IMR-90 (cell line): ENCODE measurements at regions not wholly inside any gene's neighbourhood (a gene's known extent, or its start where the extent isn't known, plus 50 kb on each side); places are given as distances from the start of the nearest gene placed in this dataset.

ENCODE experiments used
- ATAC-seq: fragments of 200-7000 bp; cut with Tn5 transposase; 2 replicates; pipeline ENCODE4 v1.9.1; 2020; ENCODE audit warnings: low read depth, mild to moderate bottlenecking, moderate library complexity
- BruUV-seq: library from RNA; stranded (reverse); fragments of 400-500 nt; replicated peaks from 2 replicates; lab custom pipeline; 2021; lab: Mats Ljungman, UMichigan
- CTCF ChIA-PET: fragments of 300-600 bp; formaldehyde crosslinking; extraction: SDS; loops from one replicate; lab custom pipeline; 2021; ENCODE audit warnings: antibody characterized with exemption; lab: Yijun Ruan, JAX
- POLR2A ChIA-PET: fragments of 300-600 bp; sonication (Branson Sonifier 250); formaldehyde crosslinking; loops from one replicate; lab custom pipeline; 2022; ENCODE audit warnings: antibody characterized with exemption; ENCODE audit not compliant: unreplicated experiment; lab: Charles Lee
- DNase-seq: peaks from one replicate; pipeline ENCODE4 v3.0.0; 2013
- H2AFZ ChIP-seq: replicated peaks from 2 replicates; pipeline ENCODE3; 2013; ENCODE audit warnings: low read length, mild to moderate bottlenecking; ENCODE audit not compliant: poor library complexity
- H2AK5ac ChIP-seq: 2 replicates; pipeline ENCODE4 v1.6.1; 2013; ENCODE audit warnings: low read depth, low read length, inconsistent platforms
- H2AK9ac ChIP-seq: replicated peaks from 2 replicates; pipeline ENCODE3; 2013; ENCODE audit warnings: mild to moderate bottlenecking, low read depth, low read length, moderate library complexity; ENCODE audit not compliant: poor library complexity
- H2BK120ac ChIP-seq: 2 replicates; pipeline ENCODE4 v1.6.1; 2013; ENCODE audit warnings: low read depth, low read length, inconsistent platforms
- H2BK15ac ChIP-seq: 3 replicates; pipeline ENCODE4 v1.6.1; 2013; ENCODE audit warnings: low read depth, low read length, inconsistent platforms
- H2BK20ac ChIP-seq: 2 replicates; pipeline ENCODE4 v1.6.1; 2013; ENCODE audit warnings: low read depth, mild to moderate bottlenecking, inconsistent platforms, low read length, moderate library complexity
- H2BK5ac ChIP-seq: 2 replicates; pipeline ENCODE4 v1.6.1; 2013; ENCODE audit warnings: mild to moderate bottlenecking, low read depth, low read length, inconsistent platforms; ENCODE audit not compliant: poor library complexity, severe bottlenecking
- H3K14ac ChIP-seq: replicated peaks from 2 replicates; pipeline ENCODE4 v1.6.1; 2013; ENCODE audit warnings: low read depth, low read length, inconsistent platforms
- H3K18ac ChIP-seq: 2 replicates; pipeline ENCODE4 v1.6.1; 2013; ENCODE audit warnings: low read depth, low read length, control low read depth
- H3K23ac ChIP-seq: 2 replicates; pipeline ENCODE4 v1.6.1; 2013; ENCODE audit warnings: low read depth, low read length, inconsistent platforms
- H3K27ac ChIP-seq: 2 replicates; pipeline ENCODE4 v1.5.1; 2013; ENCODE audit warnings: mild to moderate bottlenecking, control low read depth, low read length; ENCODE audit not compliant: insufficient read depth
- H3K27me3 ChIP-seq: 2 replicates; pipeline ENCODE4 v1.6.1; 2013; ENCODE audit warnings: low read length; ENCODE audit not compliant: control insufficient read depth, insufficient read depth
- H3K36me3 ChIP-seq: 2 replicates; pipeline ENCODE4 v1.6.1; 2013; ENCODE audit warnings: low read length, mixed read lengths; ENCODE audit not compliant: control insufficient read depth, insufficient read depth
- H3K4ac ChIP-seq: 2 replicates; pipeline ENCODE4 v1.6.1; 2013; ENCODE audit warnings: low read depth, low read length, inconsistent platforms
- H3K4me1 ChIP-seq: 2 replicates; pipeline ENCODE4 v1.6.1; 2013; ENCODE audit warnings: low read length, mixed read lengths; ENCODE audit not compliant: control insufficient read depth, insufficient read depth
- H3K4me2 ChIP-seq: 2 replicates; pipeline ENCODE4 v1.6.1; 2013; ENCODE audit warnings: low read depth, mild to moderate bottlenecking, control low read depth, low read length, moderate library complexity
- H3K4me3 ChIP-seq: 2 replicates; pipeline ENCODE4 v1.5.1; 2013; ENCODE audit warnings: low read depth, mild to moderate bottlenecking, control low read depth, low read length, moderate library complexity; ENCODE audit not compliant: insufficient read depth
- H3K56ac ChIP-seq: 2 replicates; pipeline ENCODE4 v1.6.1; 2013; ENCODE audit warnings: low read length, inconsistent platforms; ENCODE audit not compliant: insufficient read depth; ENCODE audit errors: extremely low read depth
- H3K79me1 ChIP-seq, 2 experiments: 2 replicates each; pipeline ENCODE4 v1.6.1; 2013; ENCODE audit warnings: low read length in 2 of 2, inconsistent platforms in 1 of 2, low read depth in 1 of 2
- H3K9ac ChIP-seq: 2 replicates; pipeline ENCODE4 v1.6.1; 2013; ENCODE audit warnings: low read depth, low read length, control low read depth
- H3K9me1 ChIP-seq: 2 replicates; pipeline ENCODE4 v1.6.1; 2013; ENCODE audit warnings: low read length, inconsistent platforms; ENCODE audit not compliant: insufficient read depth
- H3K9me3 ChIP-seq: 2 replicates; pipeline ENCODE4 v1.6.1; 2013; ENCODE audit warnings: low read length; ENCODE audit not compliant: control insufficient read depth, insufficient read depth
- H4K20me1 ChIP-seq: 2 replicates; pipeline ENCODE4 v1.6.1; 2013; ENCODE audit warnings: low read length, inconsistent platforms; ENCODE audit not compliant: insufficient read depth
- H4K5ac ChIP-seq: 2 replicates; pipeline ENCODE4 v1.6.1; 2013; ENCODE audit warnings: mild to moderate bottlenecking, low read depth, low read length, control low read depth
- H4K8ac ChIP-seq, 2 experiments: 2 replicates each; pipeline ENCODE4 v1.6.1; 2013; ENCODE audit warnings: low read depth in 2 of 2, low read length in 2 of 2, control low read depth in 1 of 2, inconsistent platforms in 1 of 2
- H4K91ac ChIP-seq: 2 replicates; pipeline ENCODE4 v1.6.1; 2013; ENCODE audit warnings: low read depth, low read length, inconsistent platforms; ENCODE audit not compliant: insufficient read depth
- FOS ChIP-seq: fragments of 150-350 bp; IDR thresholded peaks from 2 replicates; pipeline ENCODE4 v1.6.1; 2016; ENCODE audit warnings: low read depth, low read length
- MAZ ChIP-seq: IDR thresholded peaks from 2 replicates; pipeline ENCODE4 v1.6.1; 2012; ENCODE audit warnings: low read depth, mild to moderate bottlenecking, low read length, improper control_type of control experiment, moderate library complexity, borderline replicate concordance
- RAD21 ChIP-seq: IDR thresholded peaks from 2 replicates; pipeline ENCODE4 v1.6.1; 2012; ENCODE audit warnings: low read length, improper control_type of control experiment
- WGBS, 2 experiments: methylation state at CpG; one replicate each; pipeline versions ENCODE4 v1.1.5 to v1.1.7; 2013; ENCODE audit warnings: missing lambda C conversion rate in 2 of 2; ENCODE audit not compliant: insufficient read length in 1 of 2; ENCODE audit errors: extremely low coverage in 2 of 2; 5-methylcytosine and 5-hydroxymethylcytosine counted together
- dilution Hi-C: fragments of 300-500 bp; cut with HindIII; formaldehyde crosslinking; loops from one replicate; pipeline ENCODE4 v1.14.3; 2018; ENCODE audit warnings: low sequenced_read_pairs; ENCODE audit not compliant: unreplicated experiment
- in situ Hi-C: fragments of 300-500 bp; cut with MboI; formaldehyde crosslinking; loops from 3 replicates; pipeline ENCODE4 v1.14.3; 2019; ENCODE audit warnings: low sequenced_read_pairs, inconsistent platforms, mixed read lengths
- intact Hi-C: fragments of 100-400 bp; cut with micrococcal nuclease; formaldehyde crosslinking; loops from 2 replicates; pipeline ENCODE4 v1.10.0; 2022

GRCh38 chr9:120104771-120105170 is 475.2 kb downstream of the CDK5RAP2 start:
- Histone ChIP-seq H2BK20ac (no peak overlapping the region), H2BK15ac (no peak overlapping the region), H4K8ac (no peak overlapping the region), H3K18ac (no peak overlapping the region), H3K36me3 (no peaks in the 10 kb centered on the region), H3K4me2 (no peak overlapping the region), H2AFZ (no peak overlapping the region), H3K27me3 (no peaks in the 10 kb centered on the region), H3K27ac (no peak overlapping the region), H2BK5ac (no peak overlapping the region), H3K79me1 (no peaks in the 10 kb centered on the region), H2AK9ac (no peak overlapping the region), H2AK5ac (no peak overlapping the region), H4K20me1 (no peaks in the 10 kb centered on the region), H3K9me1 (no peaks in the 10 kb centered on the region), H3K14ac (no peak overlapping the region), H3K56ac (no peak overlapping the region), H3K4me1 (no peaks in the 10 kb centered on the region), H2BK120ac (no peak overlapping the region), H3K9ac (no peak overlapping the region), H3K23ac (no peak overlapping the region), H3K4me3 (no peak overlapping the region), H3K9me3 (no peaks in the 10 kb centered on the region; the same call in 1 of the 2 replicates), H3K4ac (no peak overlapping the region), H4K5ac (no peak overlapping the region), H4K91ac (no peak overlapping the region)
- intact Hi-C loops, result no loop called here
- ATAC-seq, result no peak
- POLR2A ChIA-PET, result no interaction called here
- dilution Hi-C loops, result no loop called here
- no peak for DNase-seq
- CTCF ChIA-PET, result no interaction called here
- 26% methylated on average over 3 of the region's 6 CpGs; no CpG with 5 or more reads in 1 of the 2 experiments for WGBS, 2 experiments
- no TSS peak for BruUV-seq
- no peak for TF ChIP-seq FOS
- TF ChIP-seq RAD21, result no peak
- TF ChIP-seq MAZ, result no peak
- in situ Hi-C loops, result no loop called here
